ENCODE measurements at regions not wholly inside any gene's neighbourhood (a gene's known extent, or its start where the extent isn't known, plus 50 kb on each side); places are given as distances from the start of the nearest gene placed in this dataset.

DNA sequence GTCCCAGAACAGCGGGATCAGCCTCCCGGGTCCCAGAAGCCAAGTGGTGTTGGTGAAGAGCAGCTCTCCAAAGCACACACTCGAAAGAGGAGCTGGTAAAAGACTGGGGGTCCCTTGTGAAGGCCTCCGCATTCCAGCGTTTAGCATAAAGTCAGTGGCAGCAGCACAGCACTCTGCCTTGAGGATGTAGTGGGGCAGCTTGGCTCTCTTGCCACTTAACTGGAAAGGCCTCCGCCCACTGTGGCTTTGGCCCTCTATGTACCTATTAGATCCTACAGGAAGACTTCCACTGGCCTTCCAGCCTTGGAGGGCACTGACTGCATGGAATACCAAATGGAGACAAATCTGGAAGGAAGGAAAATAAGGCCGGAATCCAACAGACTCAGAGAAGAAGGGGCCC is 1455.3 kb downstream of the BRD1 start:
- WGBS (ENCODE audit: insufficient coverage): 71% methylated on average over 4 of the region's 7 CpGs
- Histone ChIP-seq H4K20me1 (ENCODE audit: control insufficient read depth, insufficient read depth, low read length, poor library complexity, severe bottlenecking) (no peaks in the 10 kb centered on the region), H3K4me1 (ENCODE audit: control insufficient read depth in 2 of 2, insufficient read depth in 2 of 2, low read length in 2 of 2) (no peaks in the 10 kb centered on the region), H3K9ac (ENCODE audit: low read length) (no peak overlapping the region), H3K79me2 (ENCODE audit: control insufficient read depth, insufficient read depth, low read length) (no peaks in the 10 kb centered on the region), H3K4me2 (replicated peaks; ENCODE audit: low read depth, low read length, poor library complexity, severe bottlenecking) (no peak overlapping the region), H3K27ac (ENCODE audit: low read length in 2 of 2) (no peak overlapping the region), H3K36me3 (replicated peaks in 1 of 2; ENCODE audit: control extremely low read depth in 1 of 2, control insufficient read depth in 1 of 2, extremely low read depth in 1 of 2, insufficient read depth in 2 of 2, low read length in 1 of 2) (no peaks in the 10 kb centered on the region), H3K27me3 (replicated peaks in 1 of 4; ENCODE audit: control extremely low read depth in 1 of 4, control insufficient read depth in 3 of 4, insufficient read depth in 4 of 4, low read length in 3 of 4) (peaks cover 0 to 7% (median 2%) of the 10 kb centered on the region in 4 experiments), H3K4me3 (ENCODE audit: control extremely low read depth in 1 of 5, extremely low read depth in 1 of 5, insufficient read depth in 1 of 5, low read depth in 2 of 5, low read length in 4 of 5) (no peak overlapping the region), H3K9me3 (ENCODE audit: control extremely low read depth in 1 of 3, control insufficient read depth in 2 of 3, insufficient read depth in 1 of 3, low read length in 2 of 3) (peaks cover 0 to 3% (median 0%) of the 10 kb centered on the region in 3 donors), H2AFZ (ENCODE audit: insufficient read depth, low read depth, low read length, poor library complexity, severe bottlenecking) (no peak overlapping the region)
- ChIA-PET CTCF (no interaction called here), POLR2A (no interaction called here)
- intact Hi-C loops (cut with micrococcal nuclease): no loop called here
- peaks cover 31% of the 10 kb centered on the region for H3K27me3 Mint-ChIP-seq
- TF ChIP-seq, protein P1, sequence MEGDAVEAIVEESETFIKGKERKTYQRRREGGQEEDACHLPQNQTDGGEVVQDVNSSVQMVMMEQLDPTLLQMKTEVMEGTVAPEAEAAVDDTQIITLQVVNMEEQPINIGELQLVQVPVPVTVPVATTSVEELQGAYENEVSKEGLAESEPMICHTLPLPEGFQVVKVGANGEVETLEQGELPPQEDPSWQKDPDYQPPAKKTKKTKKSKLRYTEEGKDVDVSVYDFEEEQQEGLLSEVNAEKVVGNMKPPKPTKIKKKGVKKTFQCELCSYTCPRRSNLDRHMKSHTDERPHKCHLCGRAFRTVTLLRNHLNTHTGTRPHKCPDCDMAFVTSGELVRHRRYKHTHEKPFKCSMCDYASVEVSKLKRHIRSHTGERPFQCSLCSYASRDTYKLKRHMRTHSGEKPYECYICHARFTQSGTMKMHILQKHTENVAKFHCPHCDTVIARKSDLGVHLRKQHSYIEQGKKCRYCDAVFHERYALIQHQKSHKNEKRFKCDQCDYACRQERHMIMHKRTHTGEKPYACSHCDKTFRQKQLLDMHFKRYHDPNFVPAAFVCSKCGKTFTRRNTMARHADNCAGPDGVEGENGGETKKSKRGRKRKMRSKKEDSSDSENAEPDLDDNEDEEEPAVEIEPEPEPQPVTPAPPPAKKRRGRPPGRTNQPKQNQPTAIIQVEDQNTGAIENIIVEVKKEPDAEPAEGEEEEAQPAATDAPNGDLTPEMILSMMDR (IDR thresholded peaks at IDR 0.05): no peak
- no peak for TF ChIP-seq EZH2 (IDR thresholded peaks at IDR 0.05; ENCODE audit: borderline replicate concordance, insufficient read depth, low read depth, low read length, poor library complexity, severe bottlenecking)
- no peaks in the 10 kb centered on the region for H3K9me3 Mint-ChIP-seq (ENCODE audit: insufficient read depth)
- H3K4me1 Mint-ChIP-seq: no peaks in the 10 kb centered on the region
- ATAC-seq (ENCODE audit: low read depth) (no peak), DNase-seq (no peak)
- no peak overlapping the region for H3K27ac Mint-ChIP-seq
- H3K4me3 Mint-ChIP-seq: no peak overlapping the region

DNA sequence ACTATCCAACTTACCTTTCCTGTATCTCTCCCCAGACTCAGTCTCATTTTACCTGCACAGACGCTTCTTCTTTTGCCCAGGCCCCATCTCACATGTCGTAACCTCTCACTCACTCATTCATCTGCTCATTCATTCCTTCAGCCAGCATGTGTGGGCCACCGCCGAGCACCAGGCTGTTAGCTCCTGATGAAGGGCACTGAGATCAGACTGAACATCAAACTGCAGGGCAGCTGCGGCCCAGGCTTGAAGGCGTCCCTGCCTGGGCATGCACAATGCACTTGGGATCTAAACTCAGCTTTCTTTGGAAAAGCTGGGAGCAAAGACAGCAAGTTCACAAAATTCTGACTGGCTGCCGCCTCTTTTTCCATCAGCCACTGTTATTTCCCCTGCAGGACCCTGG is 1456.3 kb downstream of the BRD1 start:
- Histone ChIP-seq H2AFZ (ENCODE audit: insufficient read depth, low read depth, low read length, poor library complexity, severe bottlenecking) (no peak overlapping the region), H3K9me3 (ENCODE audit: control extremely low read depth in 1 of 3, control insufficient read depth in 2 of 3, insufficient read depth in 1 of 3, low read length in 2 of 3) (peaks cover 0 to 3% (median 0%) of the 10 kb centered on the region in 3 donors), H3K4me2 (replicated peaks; ENCODE audit: low read depth, low read length, poor library complexity, severe bottlenecking) (no peak overlapping the region), H3K4me1 (ENCODE audit: control insufficient read depth in 2 of 2, insufficient read depth in 2 of 2, low read length in 2 of 2) (no peaks in the 10 kb centered on the region), H4K20me1 (ENCODE audit: control insufficient read depth, insufficient read depth, low read length, poor library complexity, severe bottlenecking) (no peaks in the 10 kb centered on the region), H3K4me3 (ENCODE audit: control extremely low read depth in 1 of 5, extremely low read depth in 1 of 5, insufficient read depth in 1 of 5, low read depth in 2 of 5, low read length in 4 of 5) (no peak overlapping the region), H3K27me3 (replicated peaks in 1 of 4; ENCODE audit: control extremely low read depth in 1 of 4, control insufficient read depth in 3 of 4, insufficient read depth in 4 of 4, low read length in 3 of 4) (peaks cover 0 to 3% (median 0%) of the 10 kb centered on the region in 4 experiments), H3K9ac (ENCODE audit: low read length) (no peak overlapping the region), H3K79me2 (ENCODE audit: control insufficient read depth, insufficient read depth, low read length) (no peaks in the 10 kb centered on the region), H3K27ac (ENCODE audit: low read length in 2 of 2) (no peak overlapping the region), H3K36me3 (replicated peaks in 1 of 2; ENCODE audit: control extremely low read depth in 1 of 2, control insufficient read depth in 1 of 2, extremely low read depth in 1 of 2, insufficient read depth in 2 of 2, low read length in 1 of 2) (no peaks in the 10 kb centered on the region)
- DNase-seq (no peak), ATAC-seq (ENCODE audit: low read depth) (no peak)
- intact Hi-C loops (cut with micrococcal nuclease): no loop called here
- Mint-ChIP-seq H3K9me3 (ENCODE audit: insufficient read depth) (no peaks in the 10 kb centered on the region), H3K27ac (no peak overlapping the region), H3K27me3 (peaks cover 23% of the 10 kb centered on the region), H3K4me1 (no peaks in the 10 kb centered on the region), H3K4me3 (no peak overlapping the region)
- ChIA-PET POLR2A (no interaction called here), CTCF (no interaction called here)
- TF ChIP-seq EZH2 (IDR thresholded peaks at IDR 0.05; ENCODE audit: borderline replicate concordance, insufficient read depth, low read depth, low read length, poor library complexity, severe bottlenecking): no peak
- WGBS (ENCODE audit: insufficient coverage): 91% methylated on average over 7 of the region's 7 CpGs
